PC-9 (cell line): ENCODE measurements at regions not wholly inside any gene's neighbourhood (a gene's known extent, or its start where the extent isn't known, plus 50 kb on each side); places are given as distances from the start of the nearest gene placed in this dataset.

ENCODE experiments used
- BruUV-seq: library from RNA; stranded (reverse); fragments of 400-500 nt; replicated peaks from 2 replicates; lab custom pipeline; 2021; lab: Mats Ljungman, UMichigan
- CTCF ChIA-PET: fragments of 300-600 bp; sonication (Branson Sonifier 250); formaldehyde crosslinking; loops from one replicate; lab custom pipeline; 2022; ENCODE audit warnings: antibody characterized with exemption; lab: Charles Lee
- POLR2A ChIA-PET: fragments of 300-600 bp; sonication (Branson Sonifier 250); formaldehyde crosslinking; loops from one replicate; lab custom pipeline; 2022; ENCODE audit warnings: antibody characterized with exemption; ENCODE audit not compliant: unreplicated experiment; lab: Charles Lee
- DNase-seq, 2 experiments: peaks; one replicate each; pipeline versions ENCODE4 v3.0.0 to v3.0.0-alpha.2; 2015 to 2022; ENCODE audit warnings: mixed read lengths in 1 of 2
- H2AFZ ChIP-seq: fragments of 200-600 bp; sonication (generic); 2 replicates; pipeline ENCODE4 v1.8.1; 2017; ENCODE audit warnings: antibody characterized with exemption
- H3F3A ChIP-seq: fragments of 200-600 bp; sonication (generic); 2 replicates; pipeline ENCODE4 v1.8.1; 2017; ENCODE audit warnings: antibody characterized with exemption, mild to moderate bottlenecking, low read depth; ENCODE audit not compliant: insufficient read depth
- H3K27ac ChIP-seq: fragments of 200-600 bp; sonication (generic); 2 replicates; pipeline ENCODE4 v1.6.1; 2016; ENCODE audit warnings: mixed run types
- H3K27me3 ChIP-seq: fragments of 200-600 bp; sonication (generic); 2 replicates; pipeline ENCODE4 v1.6.1; 2016; ENCODE audit warnings: low read depth, mixed run types; ENCODE audit not compliant: insufficient read depth
- H3K36me3 ChIP-seq: fragments of 200-600 bp; sonication (generic); 2 replicates; pipeline ENCODE4 v1.6.1; 2016; ENCODE audit warnings: low read depth, mixed run types
- H3K4me1 ChIP-seq: fragments of 200-600 bp; sonication (generic); replicated peaks from 2 replicates; pipeline ENCODE4 v1.6.1; 2016; ENCODE audit warnings: mixed run types; ENCODE audit not compliant: insufficient read depth
- H3K4me2 ChIP-seq: fragments of 200-600 bp; sonication (generic); 2 replicates; pipeline ENCODE4 v1.6.1; 2017; ENCODE audit warnings: mixed run types
- H3K4me3 ChIP-seq: fragments of 200-600 bp; sonication (generic); 2 replicates; pipeline ENCODE4 v1.6.1; 2016; ENCODE audit warnings: mixed run types
- H3K79me2 ChIP-seq: fragments of 200-600 bp; sonication (generic); 2 replicates; pipeline ENCODE4 v1.6.1; 2017; ENCODE audit warnings: low read depth, mixed run types
- H3K9me2 ChIP-seq: fragments of 200-600 bp; sonication (generic); 2 replicates; pipeline ENCODE4 v1.8.1; 2017; ENCODE audit warnings: mild to moderate bottlenecking; ENCODE audit not compliant: insufficient read depth
- H3K9me3 ChIP-seq: fragments of 200-600 bp; sonication (generic); 2 replicates; pipeline ENCODE4 v1.8.1; 2016; ENCODE audit warnings: low read depth; ENCODE audit not compliant: insufficient read depth
- H4K20me1 ChIP-seq: fragments of 200-600 bp; sonication (generic); 2 replicates; pipeline ENCODE4 v1.8.1; 2017; ENCODE audit not compliant: insufficient read depth
- CTCF ChIP-seq: fragments of 200-600 bp; sonication (generic); conservative IDR thresholded peaks from 2 replicates; pipeline ENCODE4 v1.6.1; 2017; ENCODE audit warnings: mixed run types, antibody characterized with exemption, mild to moderate bottlenecking, moderate library complexity
- EZH2 ChIP-seq: fragments of 200-600 bp; sonication (generic); IDR thresholded peaks from 2 replicates; pipeline ENCODE4 v1.8.0; 2017; ENCODE audit warnings: antibody characterized with exemption, low read depth
- intact Hi-C: fragments of 100-400 bp; cut with micrococcal nuclease; formaldehyde crosslinking; loops from one replicate; pipeline ENCODE4 v1.10.0; 2022; ENCODE audit not compliant: unreplicated experiment

DNA sequence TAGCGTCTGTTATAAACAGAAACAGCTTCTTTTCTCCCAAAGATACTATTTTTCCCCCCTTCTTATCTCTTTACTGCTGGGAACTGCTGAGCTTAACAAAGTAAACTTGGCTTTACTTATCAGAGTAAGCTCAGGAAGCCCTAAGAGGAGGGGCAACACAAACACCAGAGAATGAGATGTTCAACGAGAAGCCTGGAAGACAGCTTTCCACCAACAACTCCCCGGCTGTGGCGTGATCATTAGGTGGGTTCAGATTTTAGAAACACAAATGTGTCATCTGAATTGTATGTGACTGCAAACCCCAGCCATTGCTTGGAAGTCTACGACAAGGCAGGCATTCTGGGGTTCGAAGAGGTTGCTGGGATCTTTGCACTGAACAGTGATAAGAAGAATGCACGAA, 181.2 kb upstream of the ESRRG start:
- Histone ChIP-seq H3K27ac (no peak overlapping the region), H3K36me3 (no peaks in the 10 kb centered on the region), H3K79me2 (no peaks in the 10 kb centered on the region), H3K27me3 (no peaks in the 10 kb centered on the region), H3K4me2 (no peak overlapping the region), H3K9me2 (no peaks in the 10 kb centered on the region), H2AFZ (no peak overlapping the region), H3F3A (no peaks in the 10 kb centered on the region), H3K9me3 (no peaks in the 10 kb centered on the region), H3K4me1 (no peaks in the 10 kb centered on the region), H4K20me1 (no peaks in the 10 kb centered on the region), H3K4me3 (no peak overlapping the region)
- intact Hi-C loops, result no loop called here
- no TSS peak for BruUV-seq
- ChIA-PET POLR2A (no interaction called here), CTCF (no interaction called here)
- no peak for TF ChIP-seq EZH2
- TF ChIP-seq CTCF, result no peak
- DNase-seq, result no peak

GRCh38 chr1:216903382-216903740, 180.1 kb upstream of the ESRRG start:
- TF ChIP-seq EZH2 (no peak), CTCF (no peak)

DNA sequence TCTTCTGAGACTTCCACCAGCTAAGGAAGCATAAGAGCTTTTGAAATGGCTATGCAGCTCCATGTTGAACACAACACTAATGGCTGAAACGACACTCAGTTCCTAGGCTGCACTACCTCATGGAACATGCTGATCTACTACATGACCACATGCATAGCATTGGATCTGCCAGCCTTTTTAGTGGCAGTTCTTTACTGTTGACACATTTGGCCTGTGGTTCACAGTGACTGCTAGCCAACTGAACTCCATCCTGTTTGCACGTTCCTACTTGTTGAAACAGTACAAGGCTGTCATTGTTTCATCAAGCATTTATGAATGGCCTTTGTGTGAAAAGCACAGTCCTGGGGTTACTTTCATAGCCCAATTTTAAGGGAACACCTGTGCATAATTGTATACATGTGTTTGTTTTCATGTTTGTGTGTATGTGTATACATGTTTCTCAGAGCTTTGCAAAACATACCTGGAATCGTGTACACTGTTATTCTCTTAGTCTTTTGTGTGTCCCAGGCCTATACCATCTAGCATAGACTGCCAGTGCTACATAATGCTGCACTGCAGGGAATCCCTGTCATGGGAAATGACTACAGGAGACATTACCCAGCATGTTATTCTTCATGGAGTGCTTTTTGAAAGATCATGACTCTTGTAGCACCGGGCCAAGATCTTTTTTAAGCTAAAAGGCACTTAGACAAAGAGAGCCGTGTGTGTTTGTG, 179.6 kb upstream of the ESRRG start:
- intact Hi-C loops, result no loop called here
- no peaks in the 10 kb centered on the region for H3K36me3 ChIP-seq
- H3F3A ChIP-seq, result no peaks in the 10 kb centered on the region
- no peak overlapping the region for H3K27ac ChIP-seq
- no peak for DNase-seq
- no peaks in the 10 kb centered on the region for H3K27me3 ChIP-seq
- H3K4me2 ChIP-seq, result 0 out of 2 replicates have a peak overlapping the region, but pooled peaks have one; percentile 16
- H3K4me1 ChIP-seq, result no peaks in the 10 kb centered on the region
- H4K20me1 ChIP-seq, result no peaks in the 10 kb centered on the region
- H3K79me2 ChIP-seq, result no peaks in the 10 kb centered on the region
- H3K4me3 ChIP-seq, result no peak overlapping the region
- no TSS peak for BruUV-seq
- ChIA-PET CTCF (no interaction called here), POLR2A (interaction anchor here (0.6 kb wide), 1 partner anchor 941 kb away, joined by 4 read pairs; no protein-coding TSS in a partner anchor)
- H3K9me2 ChIP-seq, result no peaks in the 10 kb centered on the region
- no peak for TF ChIP-seq CTCF
- no peaks in the 10 kb centered on the region for H3K9me3 ChIP-seq
- H2AFZ ChIP-seq, result no peak overlapping the region

More at GRCh38 chr1:216903382-216903740, 180.1 kb upstream of the ESRRG start:
- ChIA-PET CTCF (no interaction called here), POLR2A (interaction anchor here (0.6 kb wide), 1 partner anchor 940 kb away, joined by 4 read pairs; no protein-coding TSS in a partner anchor)
- Histone ChIP-seq H4K20me1 (no peaks in the 10 kb centered on the region), H3K4me2 (0 out of 2 replicates have a peak overlapping the region, but pooled peaks have one; percentile 16), H3K9me3 (no peaks in the 10 kb centered on the region), H3K27ac (no peak overlapping the region), H3K9me2 (no peaks in the 10 kb centered on the region), H3F3A (no peaks in the 10 kb centered on the region), H3K79me2 (no peaks in the 10 kb centered on the region), H3K4me1 (no peaks in the 10 kb centered on the region), H3K27me3 (no peaks in the 10 kb centered on the region), H3K4me3 (no peak overlapping the region), H3K36me3 (no peaks in the 10 kb centered on the region), H2AFZ (no peak overlapping the region)
- no TSS peak for BruUV-seq
- intact Hi-C loops, result no loop called here
- DNase-seq, result no peak
